H1 (cell line): ENCODE measurements at regions not wholly inside any gene's neighbourhood (a gene's known extent, or its start where the extent isn't known, plus 50 kb on each side); places are given as distances from the start of the nearest gene placed in this dataset.
A peak's percentile ranks its signal among the peaks of the same experiment; 100 is the strongest.

ENCODE experiments used
- CTCF ChIA-PET: fragments of 300-600 bp; sonication (Branson Sonifier 250); formaldehyde crosslinking; loops from one replicate; lab custom pipeline; 2021; ENCODE audit not compliant: partially characterized antibody; lab: Charles Lee
- POLR2A ChIA-PET: fragments of 300-600 bp; sonication (Branson Sonifier 250); formaldehyde crosslinking; loops from one replicate; lab custom pipeline; 2021; ENCODE audit warnings: inconsistent platforms; ENCODE audit not compliant: partially characterized antibody; lab: Charles Lee
- DNase-seq, 2 experiments: peaks; one replicate each; pipeline versions ENCODE4 v3.0.0 to v3.0.0-alpha.2; 2010 to 2022; ENCODE audit warnings: low spot score in 2 of 2, low read depth in 1 of 2, mixed read lengths in 1 of 2
- FAIRE-seq: peaks from 2 replicates; lab custom pipeline; 2011; peaks lifted over from hg19 to GRCh38; lab: Jason Lieb, UNC
- H2AFZ ChIP-seq: 2 replicates; pipeline ENCODE4 v1.8.1; 2012; ENCODE audit warnings: low read length, inconsistent platforms
- H2AK5ac ChIP-seq: 2 replicates; pipeline ENCODE4 v1.6.1; 2013; ENCODE audit warnings: low read depth, low read length
- H2BK120ac ChIP-seq: replicated peaks from 2 replicates; pipeline ENCODE3; 2013; ENCODE audit warnings: low read depth, low read length, inconsistent platforms
- H2BK12ac ChIP-seq: 2 replicates; pipeline ENCODE4 v1.6.1; 2013; ENCODE audit warnings: low read depth, low read length
- H2BK15ac ChIP-seq: 2 replicates; pipeline ENCODE4 v1.6.1; 2013; ENCODE audit warnings: low read length
- H2BK20ac ChIP-seq: 2 replicates; pipeline ENCODE4 v1.6.1; 2013; ENCODE audit warnings: low read length
- H2BK5ac ChIP-seq: 2 replicates; pipeline ENCODE4 v1.6.1; 2013; ENCODE audit warnings: low read depth, low read length
- H3K14ac ChIP-seq: 2 replicates; pipeline ENCODE4 v1.6.1; 2013; ENCODE audit warnings: inconsistent platforms; ENCODE audit not compliant: insufficient read length
- H3K18ac ChIP-seq: 2 replicates; pipeline ENCODE4 v1.6.1; 2013; ENCODE audit warnings: low read length; ENCODE audit errors: extremely low read depth
- H3K23ac ChIP-seq: 2 replicates; pipeline ENCODE4 v1.6.1; 2013; ENCODE audit warnings: inconsistent platforms; ENCODE audit not compliant: insufficient read length
- H3K23me2 ChIP-seq: 2 replicates; pipeline ENCODE4 v1.6.1; 2013; ENCODE audit warnings: low read depth, low read length
- H3K27ac ChIP-seq: 2 replicates; pipeline ENCODE4 v1.6.1; 2011; ENCODE audit warnings: low read depth, low read length, inconsistent platforms
- H3K27me3 ChIP-seq, 4 experiments: replicated peaks in 1 of 4; 1 replicate in 1 of 4; 2 replicates in 3 of 4; pipeline versions ENCODE4 v1.6.1 to v1.8.1; 2011 to 2013; ENCODE audit warnings: low read length in 3 of 4, mild to moderate bottlenecking in 3 of 4, inconsistent platforms in 2 of 4, mixed read lengths in 2 of 4, moderate library complexity in 1 of 4; ENCODE audit not compliant: control insufficient read depth in 3 of 4, insufficient read depth in 3 of 4; ENCODE audit errors: extremely low read depth in 1 of 4
- H3K36me3 ChIP-seq, 4 experiments: 2 replicates each; pipeline versions ENCODE4 v1.6.1 to v1.8.1; 2011 to 2013; ENCODE audit warnings: mild to moderate bottlenecking in 4 of 4, low read length in 3 of 4, moderate library complexity in 2 of 4, control low read depth in 1 of 4, inconsistent platforms in 1 of 4; ENCODE audit not compliant: insufficient read depth in 4 of 4, control insufficient read depth in 2 of 4
- H3K4ac ChIP-seq: replicated peaks from 2 replicates; pipeline ENCODE3; 2013; ENCODE audit warnings: low read length, low read depth, mixed read lengths, inconsistent platforms; ENCODE audit not compliant: insufficient read length
- H3K4me1 ChIP-seq, 4 experiments: replicated peaks in 1 of 4; 1 replicate in 1 of 4; 2 replicates in 3 of 4; pipeline versions ENCODE4 v1.6.1 to v1.8.1; 2011 to 2013; ENCODE audit warnings: low read length in 3 of 4, inconsistent platforms in 2 of 4, mixed read lengths in 1 of 4; ENCODE audit not compliant: insufficient read depth in 4 of 4, control insufficient read depth in 3 of 4
- H3K4me2 ChIP-seq, 2 experiments: 2 replicates each; pipeline versions ENCODE4 v1.6.1 to v1.8.1; 2011 to 2013; ENCODE audit warnings: low read depth in 2 of 2, low read length in 2 of 2, control low read depth in 1 of 2, inconsistent platforms in 1 of 2, mild to moderate bottlenecking in 1 of 2; ENCODE audit not compliant: insufficient read depth in 1 of 2
- H3K4me3 ChIP-seq, 4 experiments: fragments of 200-600, 300-600 bp in 1 of 4; sonication (generic), shearing (Covaris generic), sonication (Bioruptor Twin) in 1 of 4; 2 replicates each; pipeline versions ENCODE4 v1.5.1 to v1.8.1; 2011 to 2016; ENCODE audit warnings: low read length in 4 of 4, low read depth in 3 of 4, control low read depth in 2 of 4, inconsistent platforms in 2 of 4, mild to moderate bottlenecking in 2 of 4, mixed read lengths in 1 of 4, moderate library complexity in 1 of 4; ENCODE audit not compliant: insufficient read depth in 2 of 4; ENCODE audit errors: extremely low read depth in 1 of 4
- H3K56ac ChIP-seq: replicated peaks from 2 replicates; pipeline ENCODE3; 2013; ENCODE audit warnings: low read depth, mild to moderate bottlenecking, mixed read lengths, low read length, inconsistent platforms; ENCODE audit not compliant: insufficient read length
- H3K79me1 ChIP-seq: 2 replicates; pipeline ENCODE4 v1.6.1; 2013; ENCODE audit warnings: low read depth, low read length, control low read depth
- H3K79me2 ChIP-seq, 2 experiments: 2 replicates each; pipeline versions ENCODE4 v1.6.1 to v1.8.1; 2012 to 2013; ENCODE audit warnings: low read length in 2 of 2, mild to moderate bottlenecking in 2 of 2, inconsistent platforms in 1 of 2; ENCODE audit not compliant: insufficient read depth in 2 of 2, control insufficient read depth in 1 of 2
- H3K9ac ChIP-seq, 4 experiments: replicated peaks in 1 of 4; 1 replicate in 1 of 4; 2 replicates in 3 of 4; pipeline versions ENCODE4 v1.6.1 to v1.8.1; 2011 to 2013; ENCODE audit warnings: low read depth in 3 of 4, low read length in 3 of 4, control low read depth in 2 of 4, mild to moderate bottlenecking in 2 of 4, moderate library complexity in 2 of 4, inconsistent platforms in 1 of 4; ENCODE audit errors: extremely low read depth in 1 of 4
- H3K9me3 ChIP-seq, 2 experiments: 2 replicates each; pipeline versions ENCODE4 v1.6.1 to v1.8.1; 2012 to 2013; ENCODE audit warnings: mild to moderate bottlenecking in 2 of 2, moderate library complexity in 2 of 2, control low read depth in 1 of 2, inconsistent platforms in 1 of 2, low read depth in 1 of 2, low read length in 1 of 2, mixed read lengths in 1 of 2; ENCODE audit not compliant: insufficient read depth in 2 of 2
- H4K20me1 ChIP-seq, 2 experiments: replicated peaks in 1 of 2; 2 replicates each; pipeline versions ENCODE3 to v1.8.1; 2011 to 2013; ENCODE audit warnings: inconsistent platforms in 2 of 2, low read length in 2 of 2, mild to moderate bottlenecking in 1 of 2; ENCODE audit not compliant: insufficient read depth in 2 of 2, control insufficient read depth in 1 of 2
- H4K5ac ChIP-seq: 2 replicates; pipeline ENCODE4 v1.6.1; 2013; ENCODE audit warnings: low read length, low read depth, mixed read lengths, inconsistent platforms; ENCODE audit not compliant: insufficient read length
- H4K8ac ChIP-seq: 2 replicates; pipeline ENCODE4 v1.8.0; 2013; ENCODE audit warnings: mild to moderate bottlenecking, moderate library complexity, low read length, inconsistent platforms; ENCODE audit not compliant: insufficient read depth; ENCODE audit errors: extremely low read depth
- H4K91ac ChIP-seq: replicated peaks from 2 replicates; pipeline ENCODE3; 2013; ENCODE audit warnings: low read length, mixed read lengths, inconsistent platforms; ENCODE audit not compliant: insufficient read length
- EZH2 ChIP-seq: fragments of 200-600 bp; sonication (generic); IDR thresholded peaks from 2 replicates; pipeline ENCODE4 v1.7.1; 2012; ENCODE audit warnings: low read depth, mild to moderate bottlenecking, moderate library complexity, low read length, inconsistent platforms; ENCODE audit not compliant: severe bottlenecking
- FOSL1 ChIP-seq: IDR thresholded peaks from 2 replicates; pipeline ENCODE4 v1.6.1; 2011; ENCODE audit warnings: mild to moderate bottlenecking, low read depth, low read length, moderate library complexity; ENCODE audit not compliant: insufficient read depth
- JUND ChIP-seq: IDR thresholded peaks from 2 replicates; pipeline ENCODE4 v1.6.1; 2011; ENCODE audit warnings: mild to moderate bottlenecking, improper control_type of control experiment, low read length
- POLR2AphosphoS5 ChIP-seq: IDR thresholded peaks from 2 replicates; pipeline ENCODE4 v1.6.1; 2011; ENCODE audit warnings: low read depth, low read length
- RBBP5 ChIP-seq: IDR thresholded peaks from 2 replicates; pipeline ENCODE4 v1.7.1; 2012; ENCODE audit warnings: low read depth, mild to moderate bottlenecking, inconsistent platforms, low read length, moderate library complexity, borderline replicate concordance
- SAP30 ChIP-seq: fragments of 300-600 bp; sonication (generic); IDR thresholded peaks from 2 replicates; pipeline ENCODE4 v1.7.1; 2012; ENCODE audit warnings: low read length, moderate library complexity, mild to moderate bottlenecking, inconsistent platforms; ENCODE audit not compliant: insufficient read depth, insufficient replicate concordance
- SP2 ChIP-seq: IDR thresholded peaks from 2 replicates; pipeline ENCODE4 v1.6.1; 2012; ENCODE audit warnings: mild to moderate bottlenecking, low read length, inconsistent platforms
- WGBS, 2 experiments: shearing (Covaris generic) in 1 of 2; methylation state at CpG; one replicate each; pipeline versions ENCODE4 v1.1.6 to v1.1.7; 2013 to 2015; ENCODE audit warnings: low lambda C conversion rate in 2 of 2, mixed read lengths in 2 of 2, inconsistent platforms in 1 of 2, low coverage in 1 of 2, missing lambda C conversion rate in 1 of 2; ENCODE audit not compliant: insufficient replicate concordance in 2 of 2, insufficient coverage in 1 of 2, insufficient read length in 1 of 2; ENCODE audit errors: extremely low coverage in 1 of 2, missing lambda C conversion rate in 1 of 2; 5-methylcytosine and 5-hydroxymethylcytosine counted together

GRCh38 chr6:166775923-166776220, 148.8 kb upstream of the RPS6KA2 start:
- Histone ChIP-seq H2AFZ (no peak overlapping the region; the same call in 1 of the 2 replicates), H3K56ac (no peak overlapping the region), H2BK120ac (no peak overlapping the region), H3K23ac (no peak overlapping the region), H3K79me2 (no peaks in the 10 kb centered on the region), H3K4ac (no peak overlapping the region), H3K4me2 (no peak overlapping the region), H2BK5ac (no peak overlapping the region), H4K20me1 (no peaks in the 10 kb centered on the region), H3K9me3 (no peaks in the 10 kb centered on the region), H3K23me2 (no peaks in the 10 kb centered on the region), H4K8ac (no peak overlapping the region), H3K27ac (no peak overlapping the region), H3K36me3 (no peaks in the 10 kb centered on the region), H2BK20ac (no peak overlapping the region), H3K4me1 (peaks cover 2 to 7% (median 4%) of the 10 kb centered on the region in 4 experiments; a peak in 4 of 7 replicates), H2BK12ac (no peak overlapping the region), H3K4me3 (no peak overlapping the region), H3K79me1 (no peaks in the 10 kb centered on the region; the same call in 1 of the 2 replicates), H3K18ac (no peak overlapping the region), H3K27me3 (no peaks in the 10 kb centered on the region), H2AK5ac (no peak overlapping the region), H3K9ac (no peak overlapping the region), H4K91ac (no peak overlapping the region), H3K14ac (no peak overlapping the region), H2BK15ac (peak overlapping the region; percentile 6; the same call in 1 of the 2 replicates), H4K5ac (no peak overlapping the region)
- no peak for TF ChIP-seq SP2
- no peak for TF ChIP-seq POLR2AphosphoS5
- no peak for TF ChIP-seq JUND
- no peak for TF ChIP-seq FOSL1
- no peak for TF ChIP-seq RBBP5
- TF ChIP-seq SAP30: no peak
- TF ChIP-seq EZH2: no peak
- FAIRE-seq (no peak), DNase-seq (no peak)
- ChIA-PET CTCF (interaction anchor here (0.6 to 8.6 kb wide), 46 partner anchors 9 to 576 kb away, joined by 3 to 83 read pairs (median 6); partner anchors contain the start of gene RNASET2), POLR2A (no interaction called here)
- WGBS, 2 experiments: 88% methylated on average over 9 of the region's 9 CpGs; no CpG with 5 or more reads in 1 of the 2 experiments
